Fibroblast of villous mesenchyme (primary cell): ENCODE measurements at regions not wholly inside any gene's neighbourhood (a gene's known extent, or its start where the extent isn't known, plus 50 kb on each side); places are given as distances from the start of the nearest gene placed in this dataset.
A peak's percentile ranks its signal among the peaks of the same experiment; 100 is the strongest.

Source experiments
- DNase-seq: peaks from one replicate; pipeline ENCODE4 v3.0.0-alpha.2; 2010; ENCODE audit warnings: low read depth
- H3K4me3 ChIP-seq: 2 replicates; pipeline ENCODE4 v1.5.1; 2011; ENCODE audit warnings: low read depth, mild to moderate bottlenecking, low read length
- CTCF ChIP-seq: IDR thresholded peaks from 2 replicates; pipeline ENCODE4 v1.5.1; 2012; ENCODE audit warnings: low read depth, mild to moderate bottlenecking, low read length; ENCODE audit not compliant: insufficient read depth

DNA sequence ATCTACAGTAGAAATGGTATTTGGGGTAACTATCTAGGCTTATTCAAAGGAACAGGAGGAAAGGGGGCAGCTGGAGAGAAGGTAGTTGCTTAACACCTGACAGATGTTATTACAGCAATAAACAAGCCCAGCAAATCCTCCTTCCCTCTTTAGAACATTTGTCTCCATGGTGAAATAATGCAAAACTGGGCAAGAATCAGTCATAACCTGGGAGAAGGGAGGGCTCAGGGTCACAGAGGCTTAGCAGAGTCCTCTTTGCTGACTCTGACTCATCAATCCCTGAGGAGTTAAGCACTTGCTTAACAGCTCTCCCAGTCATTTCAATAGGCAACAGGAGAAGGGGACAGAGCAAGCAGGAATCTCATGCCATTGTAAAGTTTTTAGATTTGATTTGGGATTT, 230.3 kb downstream of the IBTK start:
- DNase-seq, result peak; percentile 97
- no peak overlapping the region for H3K4me3 ChIP-seq
- TF ChIP-seq CTCF, result no peak

GRCh38 chr6:82015526-82015925, 232.0 kb downstream of the IBTK start:
- H3K4me3 ChIP-seq, result no peak overlapping the region
- no peak for DNase-seq
- TF ChIP-seq CTCF, result no peak

GRCh38 chr6:82015043-82015442, 232.5 kb downstream of the IBTK start:
- no peak for DNase-seq

GRCh38 chr6:82013561-82014530, 233.7 kb downstream of the IBTK start:
- no peak for TF ChIP-seq CTCF
- H3K4me3 ChIP-seq, result no peak overlapping the region
- DNase-seq, result peak; percentile 83

More at GRCh38 chr6:82015043-82015442, 232.5 kb downstream of the IBTK start:
- TF ChIP-seq CTCF, result no peak
- no peak overlapping the region for H3K4me3 ChIP-seq

DNA sequence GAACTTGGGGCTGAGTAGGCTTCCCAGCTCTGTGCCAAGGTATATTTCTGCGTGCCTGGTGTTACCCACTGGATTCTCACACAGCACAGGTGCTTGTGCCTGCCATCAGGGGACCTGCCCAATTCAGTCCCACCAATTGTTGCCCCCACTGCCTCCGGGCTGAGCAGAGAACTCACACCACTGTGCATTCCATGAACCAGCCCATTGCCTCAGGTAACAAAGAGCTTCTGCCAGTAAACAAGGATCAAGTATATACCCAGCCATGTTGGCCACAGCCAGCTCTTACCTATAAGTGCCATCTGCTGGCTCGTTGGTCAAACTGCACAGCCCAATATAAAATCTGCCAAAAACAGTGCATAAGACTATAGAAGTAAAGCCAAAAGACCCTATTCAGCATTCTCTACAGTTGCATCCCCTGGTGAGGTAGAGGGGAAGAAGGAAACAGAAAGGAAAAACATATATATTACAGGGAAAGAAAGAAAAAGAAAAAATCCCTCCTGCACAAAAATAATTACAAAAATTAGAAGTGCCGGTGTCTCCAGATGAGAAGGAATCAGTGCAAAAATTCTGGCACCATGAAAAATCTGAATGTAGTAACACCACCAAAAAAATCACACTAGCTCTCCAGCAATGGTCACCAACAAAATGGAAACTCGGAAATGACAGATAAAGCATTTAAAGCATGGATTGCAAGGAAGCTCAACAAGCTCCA, 241.4 kb downstream of the IBTK start:
- TF ChIP-seq CTCF, result peak; percentile 79
- peak; percentile 59 for DNase-seq

DNA sequence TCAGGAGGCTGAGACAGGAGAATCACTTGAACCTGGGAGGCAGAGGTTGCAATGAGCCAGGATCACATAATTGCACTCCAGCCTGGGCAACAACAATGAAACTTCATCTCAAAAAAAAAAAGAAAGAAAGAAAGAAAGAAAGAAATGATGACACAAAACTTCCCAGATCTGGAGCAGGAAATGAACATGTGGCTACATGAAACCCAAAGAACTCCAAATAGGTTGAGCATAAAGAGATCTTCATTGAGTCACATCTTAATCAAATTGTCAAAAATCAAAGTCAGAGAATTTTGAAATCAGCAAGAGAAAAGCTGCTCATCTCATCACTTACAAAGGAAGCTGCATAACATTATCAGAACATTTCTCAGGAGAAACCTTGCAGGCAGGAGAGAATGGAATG, 247.0 kb downstream of the IBTK start:
- no peak for DNase-seq
- H3K4me3 ChIP-seq, result no peak overlapping the region
- no peak for TF ChIP-seq CTCF

More for the DNA sequence above, 241.4 kb downstream of the IBTK start:
- H3K4me3 ChIP-seq, result no peak overlapping the region
